Neural progenitor cell (in vitro differentiated cells): ENCODE measurements at regions not wholly inside any gene's neighbourhood (a gene's known extent, or its start where the extent isn't known, plus 50 kb on each side); places are given as distances from the start of the nearest gene placed in this dataset.
A peak's percentile ranks its signal among the peaks of the same experiment; 100 is the strongest.

Experiments used
- DNase-seq: peaks from one replicate; pipeline ENCODE4 v3.0.0-alpha.2; 2016; ENCODE audit warnings: low spot score
- H2AFZ ChIP-seq: fragments of 200-600 bp; sonication (generic); replicated peaks from 2 replicates; pipeline ENCODE4 v1.6.1; 2016; ENCODE audit warnings: antibody characterized with exemption
- H3F3A ChIP-seq: fragments of 200-600 bp; sonication (generic); 2 replicates; pipeline ENCODE4 v1.6.1; 2016; ENCODE audit warnings: antibody characterized with exemption, low read depth
- H3K27ac ChIP-seq: fragments of 200-600 bp; sonication (generic); 2 replicates; pipeline ENCODE4 v1.5.1; 2016; ENCODE audit warnings: mild to moderate bottlenecking
- H3K27me3 ChIP-seq: fragments of 200-600 bp; sonication (generic); 2 replicates; pipeline ENCODE4 v1.6.1; 2016; ENCODE audit warnings: mild to moderate bottlenecking, moderate library complexity
- H3K36me3 ChIP-seq: fragments of 200-600 bp; sonication (generic); 2 replicates; pipeline ENCODE4 v1.5.1; 2016
- H3K4me1 ChIP-seq: fragments of 200-600 bp; sonication (generic); 2 replicates; pipeline ENCODE4 v1.6.1; 2016; ENCODE audit warnings: mixed run types
- H3K4me2 ChIP-seq: fragments of 200-600 bp; sonication (generic); 2 replicates; pipeline ENCODE4 v1.6.1; 2016
- H3K4me3 ChIP-seq: fragments of 200-600 bp; sonication (generic); 2 replicates; pipeline ENCODE4 v1.5.1; 2016
- H3K79me2 ChIP-seq: fragments of 200-600 bp; sonication (generic); 2 replicates; pipeline ENCODE4 v1.6.1; 2016; ENCODE audit warnings: low read depth
- H3K9ac ChIP-seq: fragments of 200-600 bp; sonication (generic); 2 replicates; pipeline ENCODE4 v1.6.1; 2016
- H3K9me3 ChIP-seq: fragments of 200-600 bp; sonication (generic); 2 replicates; pipeline ENCODE4 v1.5.1; 2016; ENCODE audit warnings: low read depth
- H4K20me1 ChIP-seq: fragments of 200-600 bp; sonication (generic); 2 replicates; pipeline ENCODE4 v1.6.1; 2016; ENCODE audit warnings: low read depth
- H3K27ac Mint-ChIP-seq: 3 replicates; pipeline ENCODE4 v1.8.0; 2021; ENCODE audit warnings: mixed read lengths
- H3K27me3 Mint-ChIP-seq: 2 replicates; pipeline ENCODE4 v1.8.0; 2022; ENCODE audit warnings: low read depth, mild to moderate bottlenecking, inconsistent platforms, moderate library complexity, mixed read lengths; ENCODE audit not compliant: insufficient read depth
- H3K36me3 Mint-ChIP-seq: 3 replicates; pipeline ENCODE4 v1.8.0; 2021; ENCODE audit warnings: mixed read lengths
- H3K4me1 Mint-ChIP-seq: 3 replicates; pipeline ENCODE4 v1.8.0; 2021; ENCODE audit warnings: mixed read lengths
- H3K4me3 Mint-ChIP-seq: 3 replicates; pipeline ENCODE4 v1.8.0; 2021; ENCODE audit warnings: mild to moderate bottlenecking, moderate library complexity, mixed read lengths
- H3K9me3 Mint-ChIP-seq: 3 replicates; pipeline ENCODE4 v1.8.0; 2020; ENCODE audit warnings: mixed read lengths
- EZH2 ChIP-seq: fragments of 200-600 bp; sonication (generic); IDR thresholded peaks from 2 replicates; pipeline ENCODE4 v1.6.1; 2017; ENCODE audit warnings: antibody characterized with exemption, mild to moderate bottlenecking, moderate library complexity
- EZH2phosphoT487 ChIP-seq: fragments of 200-600 bp; sonication (generic); IDR thresholded peaks from 2 replicates; pipeline ENCODE4 v1.6.1; 2017; ENCODE audit warnings: antibody characterized with exemption
- TF ChIP-seq, protein P1 (sequence below): fragments of 200-600 bp; sonication (generic); IDR thresholded peaks from 2 replicates; pipeline ENCODE4 v1.5.1; 2017; ENCODE audit warnings: antibody characterized with exemption, mild to moderate bottlenecking

- peaks cover 12% of the 10 kb centered on the region for H3K27me3 Mint-ChIP-seq
- no peaks in the 10 kb centered on the region for H3K9me3 ChIP-seq
- H3K27me3 ChIP-seq, result peaks cover 22% of the 10 kb centered on the region
- no peak overlapping the region for H3K27ac Mint-ChIP-seq
- no peak for TF ChIP-seq EZH2phosphoT487
- TF ChIP-seq, protein P1, sequence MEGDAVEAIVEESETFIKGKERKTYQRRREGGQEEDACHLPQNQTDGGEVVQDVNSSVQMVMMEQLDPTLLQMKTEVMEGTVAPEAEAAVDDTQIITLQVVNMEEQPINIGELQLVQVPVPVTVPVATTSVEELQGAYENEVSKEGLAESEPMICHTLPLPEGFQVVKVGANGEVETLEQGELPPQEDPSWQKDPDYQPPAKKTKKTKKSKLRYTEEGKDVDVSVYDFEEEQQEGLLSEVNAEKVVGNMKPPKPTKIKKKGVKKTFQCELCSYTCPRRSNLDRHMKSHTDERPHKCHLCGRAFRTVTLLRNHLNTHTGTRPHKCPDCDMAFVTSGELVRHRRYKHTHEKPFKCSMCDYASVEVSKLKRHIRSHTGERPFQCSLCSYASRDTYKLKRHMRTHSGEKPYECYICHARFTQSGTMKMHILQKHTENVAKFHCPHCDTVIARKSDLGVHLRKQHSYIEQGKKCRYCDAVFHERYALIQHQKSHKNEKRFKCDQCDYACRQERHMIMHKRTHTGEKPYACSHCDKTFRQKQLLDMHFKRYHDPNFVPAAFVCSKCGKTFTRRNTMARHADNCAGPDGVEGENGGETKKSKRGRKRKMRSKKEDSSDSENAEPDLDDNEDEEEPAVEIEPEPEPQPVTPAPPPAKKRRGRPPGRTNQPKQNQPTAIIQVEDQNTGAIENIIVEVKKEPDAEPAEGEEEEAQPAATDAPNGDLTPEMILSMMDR, result no peak
- H3K9ac ChIP-seq, result no peak overlapping the region
- peaks cover 5% of the 10 kb centered on the region for H3K4me1 ChIP-seq
- H3K4me3 Mint-ChIP-seq, result no peak overlapping the region
- H3K4me2 ChIP-seq, result no peak overlapping the region
- H3K9me3 Mint-ChIP-seq, result peaks cover 5% of the 10 kb centered on the region
- H3K79me2 ChIP-seq, result no peaks in the 10 kb centered on the region
- H3F3A ChIP-seq, result peaks cover 5% of the 10 kb centered on the region
- H3K36me3 ChIP-seq, result no peaks in the 10 kb centered on the region
- DNase-seq, result no peak
- no peak overlapping the region for H3K27ac ChIP-seq
- H2AFZ ChIP-seq, result no peak overlapping the region
- H3K4me1 Mint-ChIP-seq, result peaks cover 9% of the 10 kb centered on the region
- H4K20me1 ChIP-seq, result peaks cover 18% of the 10 kb centered on the region
- no peak overlapping the region for H3K4me3 ChIP-seq
- H3K36me3 Mint-ChIP-seq, result no peaks in the 10 kb centered on the region
These were observed 164.1 kb upstream of the CHRNA7 start for GRCh38 chr15:31866248-31866647.

DNA sequence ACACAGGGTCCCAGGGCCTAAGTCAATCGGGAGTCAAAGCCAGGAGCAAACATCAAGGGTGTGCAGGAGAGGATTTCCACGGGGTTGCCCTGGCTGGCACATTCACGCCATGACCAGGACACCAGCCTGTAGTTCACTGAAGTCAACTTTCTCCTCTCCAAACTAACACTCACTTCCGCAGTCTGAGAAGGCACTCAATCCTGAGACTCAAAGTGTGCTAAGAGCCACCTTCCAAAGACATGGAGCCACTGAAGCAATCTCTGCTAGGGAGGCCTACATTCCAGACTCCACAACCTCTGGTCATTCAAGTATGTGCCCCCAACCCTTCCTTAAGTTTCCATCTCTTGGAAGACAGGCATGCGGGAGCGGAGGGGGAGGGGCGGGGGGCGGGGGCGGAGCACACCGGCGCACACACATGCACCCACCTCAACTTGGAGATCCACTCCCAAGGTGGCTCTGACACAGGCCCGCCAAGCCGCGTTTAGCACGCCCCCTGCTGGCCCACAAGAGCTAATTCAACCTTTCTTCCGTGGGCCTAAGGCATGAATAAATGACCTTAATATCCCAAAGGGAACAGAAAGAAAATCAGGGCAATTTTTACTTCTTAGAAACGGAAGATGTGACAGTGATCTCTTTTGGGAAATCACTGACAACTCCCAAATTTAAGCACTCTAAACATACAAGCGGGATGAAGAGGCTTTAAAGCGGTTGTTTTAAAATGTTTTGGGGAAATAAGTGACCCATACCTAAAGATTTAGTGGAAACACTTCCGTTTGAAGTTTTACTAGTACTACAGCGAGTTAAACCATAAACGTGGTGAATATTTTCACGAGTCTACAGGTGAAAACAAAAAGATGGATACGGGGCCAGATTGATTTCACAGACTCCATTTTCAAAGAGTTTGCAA is 162.5 kb upstream of the CHRNA7 start:
- H3K4me1 Mint-ChIP-seq, result peaks cover 10% of the 10 kb centered on the region
- H3K27ac ChIP-seq, result no peak overlapping the region

DNA sequence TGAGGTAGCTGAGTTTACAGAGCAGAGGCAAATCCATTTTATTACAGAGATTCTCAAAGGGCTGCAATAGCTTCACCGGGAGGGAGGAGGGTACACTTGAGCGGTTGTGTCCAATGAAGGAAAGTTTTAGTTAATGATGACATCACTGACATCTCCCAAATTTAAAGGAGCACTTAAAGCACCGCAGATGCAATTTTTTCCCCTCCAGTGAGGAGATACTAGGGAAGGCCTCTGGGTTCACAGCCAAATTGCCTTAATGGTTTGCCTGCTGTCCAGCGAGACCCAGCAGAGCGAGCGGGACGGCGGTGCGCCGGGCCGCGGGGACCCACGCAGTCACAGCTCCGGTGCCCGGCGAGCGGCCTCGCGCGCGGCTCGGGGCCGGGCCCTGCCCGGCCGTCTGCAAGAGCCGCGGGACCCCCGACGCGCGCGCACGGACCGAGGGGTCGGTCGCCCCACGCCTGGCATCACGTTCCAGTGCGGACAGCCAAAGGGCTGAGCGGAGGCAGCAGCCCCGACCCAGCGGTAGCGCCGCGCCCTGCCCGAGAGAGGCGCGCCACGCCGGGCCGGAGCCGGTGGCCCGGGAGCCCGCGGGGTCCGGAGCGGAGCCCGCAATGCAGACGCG is 160.5 kb upstream of the CHRNA7 start:
- H3K9me3 Mint-ChIP-seq, result no peaks in the 10 kb centered on the region
- H3K4me3 ChIP-seq, result peak overlapping the region; percentile 52
- H3K4me1 Mint-ChIP-seq, result peaks cover 10% of the 10 kb centered on the region

More for the DNA sequence above, 162.5 kb upstream of the CHRNA7 start:
- Histone ChIP-seq H3F3A (peaks cover 6% of the 10 kb centered on the region), H2AFZ (no peak overlapping the region), H3K27me3 (peaks cover 26% of the 10 kb centered on the region), H3K79me2 (no peaks in the 10 kb centered on the region), H3K4me1 (peaks cover 5% of the 10 kb centered on the region), H3K4me2 (no peak overlapping the region), H4K20me1 (peaks cover 18% of the 10 kb centered on the region), H3K4me3 (no peak overlapping the region), H3K9ac (no peak overlapping the region), H3K9me3 (no peaks in the 10 kb centered on the region), H3K36me3 (no peaks in the 10 kb centered on the region)
- DNase-seq, result peak; percentile 74
- Mint-ChIP-seq H3K36me3 (no peaks in the 10 kb centered on the region), H3K9me3 (peaks cover 2% of the 10 kb centered on the region), H3K4me3 (peak overlapping the region; percentile 68), H3K27ac (no peak overlapping the region), H3K27me3 (peaks cover 12% of the 10 kb centered on the region)
- TF ChIP-seq, protein P1, result peak; percentile 94
- no peak for TF ChIP-seq EZH2phosphoT487

More for the DNA sequence above, 160.5 kb upstream of the CHRNA7 start:
- Histone ChIP-seq H3K4me1 (peaks cover 5% of the 10 kb centered on the region), H3K4me2 (peak overlapping the region; percentile 92), H3K36me3 (no peaks in the 10 kb centered on the region), H3K27me3 (peaks cover 27% of the 10 kb centered on the region), H3F3A (peaks cover 6% of the 10 kb centered on the region), H3K9ac (no peak overlapping the region), H4K20me1 (peaks cover 18% of the 10 kb centered on the region), H3K79me2 (no peaks in the 10 kb centered on the region), H3K9me3 (no peaks in the 10 kb centered on the region), H3K27ac (no peak overlapping the region), H2AFZ (no peak overlapping the region)
- DNase-seq, result peak; percentile 69
- H3K36me3 Mint-ChIP-seq, result no peaks in the 10 kb centered on the region
- peaks cover 15% of the 10 kb centered on the region for H3K27me3 Mint-ChIP-seq
- no peak overlapping the region for H3K27ac Mint-ChIP-seq
- TF ChIP-seq EZH2 (peak; percentile 40), EZH2phosphoT487 (peak; percentile 44)
- TF ChIP-seq, protein P1, result no peak
- peak overlapping the region; percentile 90 for H3K4me3 Mint-ChIP-seq
